Upper lobe of right lung (tissue), 1 donor: ENCODE measurements at regions not wholly inside any gene's neighbourhood (a gene's known extent, or its start where the extent isn't known, plus 50 kb on each side); places are given as distances from the start of the nearest gene placed in this dataset.

Experiments
- ATAC-seq: fragments of 200-7000 bp; cut with Tn5 transposase; one replicate; pipeline ENCODE4 v1.9.1; 2020; ENCODE audit warnings: mild to moderate bottlenecking, moderate library complexity
- DNase-seq: peaks from one replicate; pipeline ENCODE4 v3.0.0-alpha.2; 2020
- H3K27ac ChIP-seq: fragments of 200-600 bp; one replicate; pipeline ENCODE4 v1.8.0; 2022
- H3K27me3 ChIP-seq: fragments of 200-600 bp; one replicate; pipeline ENCODE4 v1.8.0; 2022; ENCODE audit warnings: mild to moderate bottlenecking
- H3K36me3 ChIP-seq: fragments of 200-600 bp; one replicate; pipeline ENCODE4 v1.8.0; 2022
- H3K4me1 ChIP-seq: fragments of 200-600 bp; one replicate; pipeline ENCODE4 v1.8.0; 2022
- H3K4me3 ChIP-seq: fragments of 200-600 bp; one replicate; pipeline ENCODE4 v1.8.0; 2022; ENCODE audit warnings: mild to moderate bottlenecking
- H3K9me3 ChIP-seq: fragments of 200-600 bp; one replicate; pipeline ENCODE4 v1.8.0; 2022
- CTCF ChIP-seq: fragments of 200-600 bp; IDR thresholded peaks from one replicate; pipeline ENCODE4 v1.8.0; 2022; ENCODE audit warnings: antibody characterized with exemption
- intact Hi-C: fragments of 100-400 bp; cut with DNase I; formaldehyde crosslinking; loops from one replicate; pipeline ENCODE4 v1.11.0; 2022
- donor health status: DM: no; HTN: yes; CAD: no; lungs with severe emphysema.

DNA sequence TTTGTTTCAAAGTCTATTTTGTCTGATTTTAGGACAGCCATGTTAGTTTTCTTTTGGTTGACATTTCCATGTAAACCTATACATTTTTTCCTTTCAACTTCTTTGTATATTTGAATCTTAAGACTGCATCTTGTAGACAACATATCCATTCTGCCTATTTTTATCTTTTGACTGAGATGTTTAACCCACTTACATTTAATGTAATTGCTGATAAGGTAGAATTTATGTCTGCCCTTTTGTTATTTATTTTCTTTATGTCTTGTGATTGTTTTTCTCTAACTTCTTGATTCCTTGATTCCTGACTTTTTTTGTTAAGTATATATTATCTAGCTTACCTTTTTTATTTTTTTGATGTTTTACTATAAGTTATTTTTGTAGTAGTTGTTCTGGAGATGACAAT is 542.5 kb downstream of the SUCLG1 start:
- DNase-seq (no peak), ATAC-seq (no peak)
- no peaks in the 10 kb centered on the region for H3K9me3 ChIP-seq
- H3K27me3 ChIP-seq: no peaks in the 10 kb centered on the region
- no peak for TF ChIP-seq CTCF
- H3K4me1 ChIP-seq: no peaks in the 10 kb centered on the region
- intact Hi-C loops: no loop called here
- no peak overlapping the region for H3K4me3 ChIP-seq
- no peak overlapping the region for H3K27ac ChIP-seq
- H3K36me3 ChIP-seq: no peaks in the 10 kb centered on the region

- Histone ChIP-seq H3K27me3 (no peaks in the 10 kb centered on the region), H3K4me3 (no peak overlapping the region), H3K4me1 (no peaks in the 10 kb centered on the region), H3K9me3 (no peaks in the 10 kb centered on the region), H3K36me3 (no peaks in the 10 kb centered on the region), H3K27ac (no peak overlapping the region)
- ATAC-seq: no peak
- no peak for TF ChIP-seq CTCF
- DNase-seq: no peak
- intact Hi-C loops: no loop called here
Observed at GRCh38 chr2:83915381-83915780, 543.7 kb downstream of the SUCLG1 start.

DNA sequence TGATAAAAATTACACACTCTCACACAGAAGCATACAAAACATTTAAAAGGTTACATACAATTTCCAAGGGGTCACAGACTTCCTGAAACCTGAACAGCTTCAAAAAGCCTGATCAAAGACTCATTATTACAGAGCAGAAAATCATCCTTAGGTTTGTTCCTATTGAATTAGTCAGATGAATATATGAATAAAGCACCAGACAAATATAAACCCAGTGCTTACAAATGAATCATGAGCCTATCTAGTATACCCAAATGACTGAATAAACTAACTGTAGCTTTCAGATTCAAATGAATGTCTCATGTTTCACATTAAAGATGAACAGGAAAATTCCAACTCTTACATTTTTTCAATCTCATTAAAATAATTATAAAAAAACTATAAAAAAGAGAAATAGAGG is 550.3 kb downstream of the SUCLG1 start:
- no peak overlapping the region for H3K27ac ChIP-seq
- no peaks in the 10 kb centered on the region for H3K9me3 ChIP-seq
- DNase-seq: no peak
- no peak overlapping the region for H3K4me3 ChIP-seq
- H3K36me3 ChIP-seq: no peaks in the 10 kb centered on the region
- no peaks in the 10 kb centered on the region for H3K4me1 ChIP-seq
- ATAC-seq: no peak
- H3K27me3 ChIP-seq: no peaks in the 10 kb centered on the region
- no peak for TF ChIP-seq CTCF
- intact Hi-C loops: no loop called here

DNA sequence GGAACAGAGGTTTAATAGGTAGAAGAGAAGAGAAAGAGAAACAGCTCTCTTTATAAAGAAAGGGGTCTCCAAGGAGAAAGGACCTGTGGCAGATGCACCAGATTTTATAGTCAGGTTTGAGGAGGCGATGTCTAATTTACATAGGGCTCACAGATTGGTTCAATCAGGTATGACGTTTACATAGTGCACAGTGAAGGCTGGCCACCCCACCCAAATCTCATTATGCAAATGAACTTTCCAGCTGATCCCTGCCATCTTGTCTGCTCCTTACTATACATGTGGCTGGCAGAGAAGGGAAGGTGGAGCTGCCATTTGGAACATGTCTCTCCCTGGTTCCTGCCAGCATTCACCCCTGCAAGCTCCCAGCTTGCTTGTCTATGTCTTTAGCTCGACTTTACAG is 557.8 kb downstream of the SUCLG1 start:
- Histone ChIP-seq H3K9me3 (no peaks in the 10 kb centered on the region), H3K4me1 (no peaks in the 10 kb centered on the region), H3K4me3 (no peak overlapping the region), H3K27me3 (no peaks in the 10 kb centered on the region), H3K27ac (no peak overlapping the region), H3K36me3 (no peaks in the 10 kb centered on the region)
- ATAC-seq: no peak
- intact Hi-C loops: no loop called here
- no peak for TF ChIP-seq CTCF
- DNase-seq: no peak

DNA sequence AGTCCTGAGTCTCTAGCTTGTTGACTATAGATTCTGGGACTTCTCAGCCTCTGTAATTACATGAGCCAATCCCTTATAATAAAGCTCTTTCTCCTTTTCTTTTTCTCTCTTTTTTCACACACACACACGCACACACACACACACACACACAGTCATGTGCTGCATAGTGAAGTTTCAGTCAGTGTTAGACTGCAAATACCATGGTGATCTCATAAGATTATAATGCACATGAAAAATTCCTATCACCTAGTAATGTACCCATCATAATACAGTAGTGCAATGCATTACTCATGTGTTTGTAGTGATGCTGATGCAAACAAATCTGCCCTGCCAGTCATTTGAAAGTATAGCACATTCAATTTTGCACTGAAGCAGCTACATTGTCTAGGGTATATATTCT is 558.2 kb downstream of the SUCLG1 start:
- H3K27ac ChIP-seq: no peak overlapping the region
- H3K36me3 ChIP-seq: no peaks in the 10 kb centered on the region
- no peaks in the 10 kb centered on the region for H3K4me1 ChIP-seq
- ATAC-seq (no peak), DNase-seq (no peak)
- intact Hi-C loops: no loop called here
- H3K27me3 ChIP-seq: no peaks in the 10 kb centered on the region
- no peak for TF ChIP-seq CTCF
- H3K4me3 ChIP-seq: no peak overlapping the region
- H3K9me3 ChIP-seq: no peaks in the 10 kb centered on the region

DNA sequence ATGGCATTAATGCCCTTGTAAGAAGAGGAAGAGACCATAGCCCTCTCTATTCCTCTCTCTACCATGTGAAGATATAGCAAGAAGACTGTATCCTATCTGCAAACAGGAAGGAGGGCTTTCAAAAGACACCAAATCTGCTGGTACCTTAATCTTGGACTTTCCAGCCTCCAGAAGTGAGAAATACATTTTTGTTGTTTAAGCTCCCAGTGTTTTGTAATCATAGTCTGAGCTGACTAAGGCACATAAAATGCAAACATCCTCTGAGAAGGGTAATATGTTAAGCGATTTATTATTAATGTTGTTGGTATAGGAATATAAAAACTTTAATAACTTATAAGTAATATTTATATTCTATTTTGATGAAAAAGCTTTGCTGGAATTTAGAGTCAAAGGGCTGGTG is 559.8 kb downstream of the SUCLG1 start:
- no peak for TF ChIP-seq CTCF
- intact Hi-C loops: no loop called here
- H3K4me1 ChIP-seq: no peaks in the 10 kb centered on the region
- H3K27ac ChIP-seq: no peak overlapping the region
- no peaks in the 10 kb centered on the region for H3K9me3 ChIP-seq
- DNase-seq (no peak), ATAC-seq (no peak)
- H3K27me3 ChIP-seq: no peaks in the 10 kb centered on the region
- H3K4me3 ChIP-seq: no peak overlapping the region
- H3K36me3 ChIP-seq: no peaks in the 10 kb centered on the region
